SU-DHL-6 (cell line): ENCODE measurements at regions not wholly inside any gene's neighbourhood (a gene's known extent, or its start where the extent isn't known, plus 50 kb on each side); places are given as distances from the start of the nearest gene placed in this dataset.

ENCODE experiments used
- H2AFZ ChIP-seq: fragments of 200-600 bp; sonication (generic); 2 replicates; pipeline ENCODE4 v1.6.1; 2014; ENCODE audit warnings: low read depth, mild to moderate bottlenecking, moderate library complexity, mixed read lengths, antibody characterized with exemption, low read length; ENCODE audit not compliant: severe bottlenecking
- H3F3A ChIP-seq: fragments of 200-600 bp; shearing (Covaris generic); 2 replicates; pipeline ENCODE4 v1.6.0; 2016; ENCODE audit warnings: antibody characterized with exemption, mild to moderate bottlenecking; ENCODE audit not compliant: insufficient read depth
- H3K27ac ChIP-seq: fragments of 200-600 bp; sonication (generic); 2 replicates; pipeline ENCODE4 v1.5.1; 2016; ENCODE audit warnings: low read depth, mild to moderate bottlenecking, low read length, moderate library complexity, mixed read lengths
- H3K27me3 ChIP-seq: fragments of 200-600 bp; sonication (generic), shearing (Covaris generic); 2 replicates; pipeline ENCODE4 v1.6.0; 2014; ENCODE audit warnings: mild to moderate bottlenecking, low read length
- H3K36me3 ChIP-seq: fragments of 200-600 bp; sonication (generic); 2 replicates; pipeline ENCODE4 v1.6.1; 2014; ENCODE audit warnings: mild to moderate bottlenecking, low read length, mixed read lengths
- H3K4me2 ChIP-seq: fragments of 300-600, 200-600 bp; shearing (Covaris generic), sonication (generic); 2 replicates; pipeline ENCODE4 v1.6.0; 2014; ENCODE audit warnings: low read length, low read depth, mild to moderate bottlenecking; ENCODE audit not compliant: poor library complexity, severe bottlenecking
- H3K4me3 ChIP-seq: fragments of 200-600 bp; sonication (generic); 2 replicates; pipeline ENCODE4 v1.5.1; 2014; ENCODE audit warnings: antibody characterized with exemption, low read length, mild to moderate bottlenecking, mixed read lengths; ENCODE audit not compliant: insufficient read depth, poor library complexity, severe bottlenecking
- H3K79me2 ChIP-seq: fragments of 200-600 bp; sonication (generic); 2 replicates; pipeline ENCODE4 v1.6.1; 2014; ENCODE audit warnings: mild to moderate bottlenecking, low read length, moderate library complexity; ENCODE audit not compliant: insufficient read depth
- H3K9ac ChIP-seq: fragments of 200-600 bp; sonication (generic); 2 replicates; pipeline ENCODE4 v1.7.0; 2014; ENCODE audit warnings: mild to moderate bottlenecking, low read length
- H3K9me2 ChIP-seq: fragments of 200-600 bp; sonication (generic); replicated peaks from 2 replicates; pipeline ENCODE4 v1.6.1; 2014; ENCODE audit warnings: low read length; ENCODE audit not compliant: insufficient read depth
- H3K9me3 ChIP-seq: fragments of 200-600 bp; sonication (generic); 2 replicates; pipeline ENCODE4 v1.6.1; 2014; ENCODE audit warnings: low read length, mixed read lengths; ENCODE audit not compliant: insufficient read depth
- H4K20me1 ChIP-seq: fragments of 200-600 bp; sonication (generic); 2 replicates; pipeline ENCODE4 v1.6.1; 2014; ENCODE audit warnings: low read depth, mild to moderate bottlenecking, antibody characterized with exemption, low read length, moderate library complexity, mixed read lengths
- EZH2phosphoT487 ChIP-seq: fragments of 200-600 bp; sonication (generic), shearing (Covaris generic); conservative IDR thresholded peaks from 2 replicates; pipeline ENCODE4 v1.6.1; 2018; ENCODE audit warnings: mild to moderate bottlenecking, antibody characterized with exemption, low read length, moderate library complexity, mixed read lengths
- TF ChIP-seq, protein P1 (sequence below): fragments of 200-600 bp; sonication (generic); IDR thresholded peaks from one replicate; pipeline ENCODE4 v1.5.1; 2017; ENCODE audit warnings: antibody characterized with exemption, mild to moderate bottlenecking, low read length, moderate library complexity; ENCODE audit not compliant: insufficient read depth, poor library complexity, severe bottlenecking

DNA sequence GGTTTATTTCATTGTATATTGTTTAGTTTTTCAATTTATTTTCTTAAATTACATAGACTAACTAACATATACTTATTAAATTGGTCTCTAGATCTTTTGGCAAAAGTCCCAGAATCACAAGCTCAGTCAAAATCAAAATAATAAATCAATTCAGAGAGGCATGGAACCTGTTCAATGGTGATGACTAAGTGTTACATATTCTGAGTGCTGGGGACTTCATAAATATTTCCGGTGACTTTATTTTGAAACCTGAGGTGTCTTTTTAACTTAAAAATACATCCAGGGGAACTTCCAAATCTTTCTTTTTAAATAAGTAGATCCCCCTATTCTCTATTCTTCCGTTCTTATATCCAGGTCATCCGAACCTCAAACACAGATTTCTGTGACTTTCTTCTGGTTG, 89.6 kb upstream of the ZNF804B start:
- Histone ChIP-seq H3K9ac (no peak overlapping the region), H3K36me3 (no peaks in the 10 kb centered on the region), H3K27ac (no peak overlapping the region), H3K9me2 (0 out of 2 replicates have a peak, but pooled peaks cover 6% of the 10 kb centered on the region), H3K4me3 (no peak overlapping the region), H3K27me3 (0 out of 2 replicates have a peak, but pooled peaks cover 5% of the 10 kb centered on the region), H3K9me3 (no peaks in the 10 kb centered on the region), H2AFZ (no peak overlapping the region), H3K4me2 (no peak overlapping the region), H4K20me1 (no peaks in the 10 kb centered on the region), H3F3A (no peaks in the 10 kb centered on the region), H3K79me2 (no peaks in the 10 kb centered on the region)
- TF ChIP-seq, protein P1, sequence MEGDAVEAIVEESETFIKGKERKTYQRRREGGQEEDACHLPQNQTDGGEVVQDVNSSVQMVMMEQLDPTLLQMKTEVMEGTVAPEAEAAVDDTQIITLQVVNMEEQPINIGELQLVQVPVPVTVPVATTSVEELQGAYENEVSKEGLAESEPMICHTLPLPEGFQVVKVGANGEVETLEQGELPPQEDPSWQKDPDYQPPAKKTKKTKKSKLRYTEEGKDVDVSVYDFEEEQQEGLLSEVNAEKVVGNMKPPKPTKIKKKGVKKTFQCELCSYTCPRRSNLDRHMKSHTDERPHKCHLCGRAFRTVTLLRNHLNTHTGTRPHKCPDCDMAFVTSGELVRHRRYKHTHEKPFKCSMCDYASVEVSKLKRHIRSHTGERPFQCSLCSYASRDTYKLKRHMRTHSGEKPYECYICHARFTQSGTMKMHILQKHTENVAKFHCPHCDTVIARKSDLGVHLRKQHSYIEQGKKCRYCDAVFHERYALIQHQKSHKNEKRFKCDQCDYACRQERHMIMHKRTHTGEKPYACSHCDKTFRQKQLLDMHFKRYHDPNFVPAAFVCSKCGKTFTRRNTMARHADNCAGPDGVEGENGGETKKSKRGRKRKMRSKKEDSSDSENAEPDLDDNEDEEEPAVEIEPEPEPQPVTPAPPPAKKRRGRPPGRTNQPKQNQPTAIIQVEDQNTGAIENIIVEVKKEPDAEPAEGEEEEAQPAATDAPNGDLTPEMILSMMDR = no peak
- TF ChIP-seq EZH2phosphoT487 = no peak

DNA sequence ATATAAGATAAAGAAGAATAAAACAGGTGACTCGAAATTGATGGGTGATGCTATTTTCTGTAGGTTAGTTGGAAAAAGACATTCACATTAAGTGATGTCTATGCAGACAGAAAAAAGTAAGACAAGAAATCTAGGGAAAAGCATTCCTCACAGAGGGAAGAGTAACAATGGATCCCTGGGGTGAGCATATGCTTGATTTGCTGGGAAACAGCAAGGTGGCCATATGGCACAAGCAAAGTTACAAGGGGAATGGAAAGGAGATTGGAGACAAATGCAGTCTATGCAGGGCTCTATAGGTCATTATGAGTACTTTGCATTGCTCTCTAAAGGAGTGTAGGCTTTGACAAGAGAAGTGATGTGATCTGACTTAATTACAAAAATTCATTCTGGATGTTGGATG, 90.9 kb upstream of the ZNF804B start:
- H3K9me3 ChIP-seq = no peaks in the 10 kb centered on the region
- H3K4me3 ChIP-seq = no peak overlapping the region
- 0 out of 2 replicates have a peak, but pooled peaks cover 6% of the 10 kb centered on the region for H3K9me2 ChIP-seq
- TF ChIP-seq EZH2phosphoT487 = no peak
- TF ChIP-seq, protein P1 = no peak
- H3K27ac ChIP-seq = no peak overlapping the region
- no peaks in the 10 kb centered on the region for H3F3A ChIP-seq
- H2AFZ ChIP-seq = no peak overlapping the region
- no peaks in the 10 kb centered on the region for H3K36me3 ChIP-seq
- H3K4me2 ChIP-seq = no peak overlapping the region
- 0 out of 2 replicates have a peak, but pooled peaks cover 5% of the 10 kb centered on the region for H3K27me3 ChIP-seq
- no peaks in the 10 kb centered on the region for H3K79me2 ChIP-seq
- H3K9ac ChIP-seq = no peak overlapping the region
- H4K20me1 ChIP-seq = no peaks in the 10 kb centered on the region

DNA sequence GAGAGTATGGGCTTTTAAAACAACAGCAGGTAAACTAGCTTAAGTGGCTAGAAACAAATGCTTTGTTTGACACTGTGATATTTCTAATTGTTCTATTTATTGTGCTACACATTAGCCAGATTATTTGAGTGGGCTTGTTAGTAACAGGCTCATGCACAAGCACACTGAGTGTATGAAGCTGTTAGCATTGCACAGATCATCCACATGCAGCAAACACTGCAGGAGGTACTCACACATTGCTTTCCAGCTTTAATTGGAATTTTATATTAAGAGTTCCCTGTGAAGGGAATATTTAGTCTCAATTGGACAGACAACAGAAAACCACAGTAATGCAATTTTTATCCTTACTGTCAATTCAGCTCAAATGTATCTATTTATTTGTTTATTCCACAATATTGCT, 92.9 kb upstream of the ZNF804B start:
- Histone ChIP-seq H3K9me3 (no peaks in the 10 kb centered on the region), H3K36me3 (no peaks in the 10 kb centered on the region), H4K20me1 (no peaks in the 10 kb centered on the region), H3F3A (no peaks in the 10 kb centered on the region), H3K9me2 (0 out of 2 replicates have a peak, but pooled peaks cover 6% of the 10 kb centered on the region), H3K4me2 (no peak overlapping the region), H2AFZ (no peak overlapping the region), H3K9ac (no peak overlapping the region), H3K79me2 (no peaks in the 10 kb centered on the region), H3K4me3 (no peak overlapping the region), H3K27me3 (0 out of 2 replicates have a peak, but pooled peaks cover 5% of the 10 kb centered on the region), H3K27ac (no peak overlapping the region)
- TF ChIP-seq, protein P1 = no peak
- TF ChIP-seq EZH2phosphoT487 = no peak
